BLaER1 treated with 17β-estradiol and CSF1 and Interleukin-3, amounts not matched to agents 10 nM and 100 nM (cell line): ENCODE measurements at regions not wholly inside any gene's neighbourhood (a gene's known extent, or its start where the extent isn't known, plus 50 kb on each side); places are given as distances from the start of the nearest gene placed in this dataset.

Experiments used
- H3K27ac ChIP-seq, 11 experiments: shearing (Covaris generic); formaldehyde crosslinking; 2 replicates each; pipeline ENCODE4 v1.8.1; 2022
- H3K27me3 ChIP-seq, 11 experiments: shearing (Covaris generic); formaldehyde crosslinking; 2 replicates each; pipeline ENCODE4 v1.8.1; 2022
- H3K36me3 ChIP-seq, 11 experiments: shearing (Covaris generic); formaldehyde crosslinking; 2 replicates each; pipeline ENCODE4 v1.8.1; 2022
- H3K4me1 ChIP-seq, 10 experiments: shearing (Covaris generic); formaldehyde crosslinking; 2 replicates each; pipeline ENCODE4 v1.8.1; 2022
- H3K4me2 ChIP-seq, 11 experiments: shearing (Covaris generic); formaldehyde crosslinking; 2 replicates each; pipeline ENCODE4 v1.8.1; 2022
- H3K4me3 ChIP-seq, 10 experiments: shearing (Covaris generic); formaldehyde crosslinking; 2 replicates each; pipeline ENCODE4 v1.8.1; 2022
- H3K9ac ChIP-seq, 11 experiments: shearing (Covaris generic); formaldehyde crosslinking; 2 replicates each; pipeline ENCODE4 v1.8.1; 2022
- H3K9me3 ChIP-seq, 11 experiments: shearing (Covaris generic); formaldehyde crosslinking; replicated peaks in 1 of 11; 2 replicates each; pipeline ENCODE4 v1.8.1; 2022
- H4K20me1 ChIP-seq, 11 experiments: shearing (Covaris generic); formaldehyde crosslinking; 2 replicates each; pipeline ENCODE4 v1.8.1; 2022
- Cebpa-rat ChIP-seq, 11 experiments: shearing (Covaris generic); IDR thresholded peaks; 2 replicates each; pipeline ENCODE4 v1.8.1; 2022

GRCh38 chr18:78293940-78294541, 685.6 kb upstream of the SALL3 start:
- H3K4me1 ChIP-seq, result peaks cover 0 to 4% (median 0%) of the 10 kb centered on the region in 10 experiments; a peak in 5 of 20 replicates
- H3K9ac ChIP-seq, result no peak overlapping the region
- H3K27ac ChIP-seq, result no peak overlapping the region
- H3K4me2 ChIP-seq, result no peak overlapping the region
- H3K27me3 ChIP-seq, result peaks cover 0 to 14% (median 6%) of the 10 kb centered on the region in 11 experiments; a peak in 11 of 22 replicates
- no peaks in the 10 kb centered on the region for H3K9me3 ChIP-seq
- H3K36me3 ChIP-seq, result no peaks in the 10 kb centered on the region
- no peaks in the 10 kb centered on the region; a peak in 2 of 22 replicates for H4K20me1 ChIP-seq
- no peak overlapping the region for H3K4me3 ChIP-seq
- no peak for TF ChIP-seq Cebpa-rat (IDR thresholded peaks at IDR 0.05)

- peaks cover 0 to 4% (median 0%) of the 10 kb centered on the region in 10 experiments; a peak in 5 of 20 replicates for H3K4me1 ChIP-seq
- no peak overlapping the region for H3K4me2 ChIP-seq
- no peak overlapping the region for H3K9ac ChIP-seq
- 0 out of 22 replicates have a peak, but pooled peaks of 1 of the 11 experiments have one; percentile 40 for TF ChIP-seq Cebpa-rat (IDR thresholded peaks at IDR 0.05)
- H3K27me3 ChIP-seq, result peaks cover 0 to 14% (median 6%) of the 10 kb centered on the region in 11 experiments; a peak in 11 of 22 replicates
- no peak overlapping the region for H3K27ac ChIP-seq
- no peak overlapping the region for H3K4me3 ChIP-seq
- no peaks in the 10 kb centered on the region; a peak in 2 of 22 replicates for H4K20me1 ChIP-seq
- H3K36me3 ChIP-seq, result no peaks in the 10 kb centered on the region
- no peaks in the 10 kb centered on the region for H3K9me3 ChIP-seq
Measured at GRCh38 chr18:78295262-78295661, 684.4 kb upstream of the SALL3 start.

GRCh38 chr18:78296166-78296565, 683.5 kb upstream of the SALL3 start:
- Histone ChIP-seq H3K4me1 (peaks cover 0 to 4% (median 0%) of the 10 kb centered on the region in 10 experiments; a peak in 5 of 20 replicates), H3K27ac (no peak overlapping the region), H3K9ac (no peak overlapping the region), H3K9me3 (no peaks in the 10 kb centered on the region), H3K36me3 (no peaks in the 10 kb centered on the region), H4K20me1 (no peaks in the 10 kb centered on the region; a peak in 2 of 22 replicates), H3K4me3 (no peak overlapping the region), H3K4me2 (peak overlapping the region in 2 of 11 experiments; percentile 28 to 48; a peak in 3 of 22 replicates), H3K27me3 (peaks cover 0 to 14% (median 6%) of the 10 kb centered on the region in 11 experiments; a peak in 11 of 22 replicates)
- no peak for TF ChIP-seq Cebpa-rat (IDR thresholded peaks at IDR 0.05)

GRCh38 chr18:78297048-78297447, 682.6 kb upstream of the SALL3 start:
- Histone ChIP-seq H3K4me1 (peaks cover 0 to 4% (median 0%) of the 10 kb centered on the region in 10 experiments; a peak in 5 of 20 replicates), H3K4me3 (no peak overlapping the region), H3K27ac (no peak overlapping the region), H3K9me3 (no peaks in the 10 kb centered on the region), H3K4me2 (no peak overlapping the region), H4K20me1 (no peaks in the 10 kb centered on the region; a peak in 2 of 22 replicates), H3K27me3 (peaks cover 0 to 14% (median 6%) of the 10 kb centered on the region in 11 experiments; a peak in 11 of 22 replicates), H3K9ac (no peak overlapping the region), H3K36me3 (no peaks in the 10 kb centered on the region)
- TF ChIP-seq Cebpa-rat (IDR thresholded peaks at IDR 0.05), result no peak

GRCh38 chr18:78303519-78304191, 676.0 kb upstream of the SALL3 start:
- Histone ChIP-seq H3K4me1 (peaks cover 0 to 6% (median 0%) of the 10 kb centered on the region in 10 experiments; a peak in 3 of 20 replicates), H4K20me1 (no peaks in the 10 kb centered on the region), H3K9ac (no peak overlapping the region), H3K4me2 (no peak overlapping the region), H3K4me3 (no peak overlapping the region), H3K9me3 (no peaks in the 10 kb centered on the region), H3K36me3 (no peaks in the 10 kb centered on the region), H3K27me3 (no peaks in the 10 kb centered on the region), H3K27ac (no peak overlapping the region)
- TF ChIP-seq Cebpa-rat (IDR thresholded peaks at IDR 0.05), result no peak

- TF ChIP-seq Cebpa-rat (IDR thresholded peaks at IDR 0.05), result no peak
- Histone ChIP-seq H3K4me1 (peaks cover 0 to 6% (median 0%) of the 10 kb centered on the region in 10 experiments; a peak in 3 of 20 replicates), H3K27ac (no peak overlapping the region), H3K4me3 (no peak overlapping the region), H4K20me1 (no peaks in the 10 kb centered on the region), H3K27me3 (no peaks in the 10 kb centered on the region), H3K4me2 (no peak overlapping the region), H3K36me3 (no peaks in the 10 kb centered on the region), H3K9ac (no peak overlapping the region), H3K9me3 (no peaks in the 10 kb centered on the region)
Measured at GRCh38 chr18:78304192-78305164, 675.1 kb upstream of the SALL3 start.

GRCh38 chr18:78305789-78306188, 673.8 kb upstream of the SALL3 start:
- Histone ChIP-seq H3K4me1 (peaks cover 0 to 6% (median 0%) of the 10 kb centered on the region in 10 experiments; a peak in 3 of 20 replicates), H4K20me1 (no peaks in the 10 kb centered on the region), H3K36me3 (no peaks in the 10 kb centered on the region), H3K27ac (no peak overlapping the region), H3K9ac (no peak overlapping the region), H3K4me3 (no peak overlapping the region), H3K9me3 (no peaks in the 10 kb centered on the region), H3K27me3 (no peaks in the 10 kb centered on the region), H3K4me2 (no peak overlapping the region)
- no peak for TF ChIP-seq Cebpa-rat (IDR thresholded peaks at IDR 0.05)

- Histone ChIP-seq H3K4me2 (no peak overlapping the region), H3K4me3 (no peak overlapping the region), H4K20me1 (no peaks in the 10 kb centered on the region), H3K9me3 (no peaks in the 10 kb centered on the region), H3K9ac (no peak overlapping the region), H3K36me3 (no peaks in the 10 kb centered on the region), H3K27ac (no peak overlapping the region), H3K27me3 (no peaks in the 10 kb centered on the region), H3K4me1 (peaks cover 0 to 6% (median 0%) of the 10 kb centered on the region in 10 experiments; a peak in 3 of 20 replicates)
- TF ChIP-seq Cebpa-rat (IDR thresholded peaks at IDR 0.05), result no peak
Measured at GRCh38 chr18:78309307-78309706, 670.3 kb upstream of the SALL3 start.

GRCh38 chr18:78309924-78310323, 669.7 kb upstream of the SALL3 start:
- no peaks in the 10 kb centered on the region for H3K9me3 ChIP-seq
- H3K27ac ChIP-seq, result no peak overlapping the region
- no peaks in the 10 kb centered on the region for H3K27me3 ChIP-seq
- peaks cover 0 to 6% (median 0%) of the 10 kb centered on the region in 10 experiments; a peak in 3 of 20 replicates for H3K4me1 ChIP-seq
- H3K36me3 ChIP-seq, result no peaks in the 10 kb centered on the region
- no peak for TF ChIP-seq Cebpa-rat (IDR thresholded peaks at IDR 0.05)
- H3K4me2 ChIP-seq, result no peak overlapping the region
- no peaks in the 10 kb centered on the region for H4K20me1 ChIP-seq
- H3K9ac ChIP-seq, result no peak overlapping the region
- no peak overlapping the region for H3K4me3 ChIP-seq
